Activated T-cell treated with anti-CD3 and anti-CD28 coated beads, Interleukin-2, amount 50 U/mL, for 72 hours (primary cell): ENCODE measurements at regions not wholly inside any gene's neighbourhood (a gene's known extent, or its start where the extent isn't known, plus 50 kb on each side); places are given as distances from the start of the nearest gene placed in this dataset.

Source experiments
- ATAC-seq, 2 donors: fragments of 150-1000 bp; cut with Tn5 transposase; replicated peaks in 1 of 2; 2 replicates each; pipeline ENCODE4 v1.10.0; 2021; ENCODE audit warnings: moderate library complexity in 2 of 2, mild to moderate bottlenecking in 1 of 2
- DNase-seq, 2 donors: peaks; one replicate each; pipeline ENCODE4 v3.0.0; 2021 to 2022; ENCODE audit warnings: mixed read lengths in 1 of 2
- H3K27ac Mint-ChIP-seq: one replicate; pipeline ENCODE4 v1.8.0; 2022; ENCODE audit warnings: mild to moderate bottlenecking, moderate library complexity, mixed read lengths
- H3K27me3 Mint-ChIP-seq: one replicate; pipeline ENCODE4 v1.8.0; 2022; ENCODE audit warnings: low read depth, mixed read lengths
- H3K36me3 Mint-ChIP-seq, 2 donors: one replicate each; pipeline ENCODE4 v1.8.0; 2022; ENCODE audit warnings: mixed read lengths in 2 of 2, mild to moderate bottlenecking in 1 of 2; ENCODE audit not compliant: insufficient read depth in 2 of 2
- H3K4me1 Mint-ChIP-seq: one replicate; pipeline ENCODE4 v1.8.0; 2022; ENCODE audit warnings: low read depth, mixed read lengths
- H3K4me3 Mint-ChIP-seq, 2 donors: one replicate each; pipeline ENCODE4 v1.8.0; 2022; ENCODE audit warnings: mild to moderate bottlenecking in 2 of 2, mixed read lengths in 2 of 2, moderate library complexity in 2 of 2
- H3K9me3 Mint-ChIP-seq, 2 donors: one replicate each; pipeline ENCODE4 v1.8.0; 2022; ENCODE audit warnings: mixed read lengths in 2 of 2

DNA sequence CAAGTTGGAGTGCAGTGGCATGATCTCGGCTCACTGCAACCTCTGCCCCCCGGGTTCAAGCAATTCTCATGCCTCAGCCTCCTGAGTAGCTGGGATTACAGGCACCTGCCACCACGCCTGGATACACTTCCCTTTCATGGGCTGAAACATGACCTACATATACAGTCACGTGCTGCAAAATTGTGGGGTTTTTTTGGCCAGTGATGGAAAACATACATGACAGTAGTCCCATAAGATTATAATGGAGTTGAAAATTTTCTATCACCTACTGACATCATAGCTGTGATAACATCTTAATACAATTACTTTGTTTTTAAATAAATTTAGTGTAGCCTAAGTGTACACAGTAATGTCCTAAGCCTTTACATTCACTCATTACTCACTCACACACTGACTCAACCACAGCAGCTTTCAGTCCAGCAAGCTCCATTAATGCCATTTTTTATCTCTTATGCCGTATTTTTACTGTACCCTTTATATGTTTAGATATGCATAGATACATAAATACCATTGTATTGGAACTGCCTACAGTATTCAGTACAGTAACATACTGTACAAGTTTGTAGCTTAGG is 79.9 kb upstream of the TMEM196 start:
- no peaks in the 10 kb centered on the region for H3K27me3 Mint-ChIP-seq
- no peaks in the 10 kb centered on the region for H3K36me3 Mint-ChIP-seq
- no peak overlapping the region for H3K4me3 Mint-ChIP-seq
- ATAC-seq (no peak), DNase-seq (no peak)
- no peak overlapping the region for H3K27ac Mint-ChIP-seq
- no peaks in the 10 kb centered on the region for H3K4me1 Mint-ChIP-seq
- H3K9me3 Mint-ChIP-seq: peaks cover 2 to 6% of the 10 kb centered on the region in 2 donors

DNA sequence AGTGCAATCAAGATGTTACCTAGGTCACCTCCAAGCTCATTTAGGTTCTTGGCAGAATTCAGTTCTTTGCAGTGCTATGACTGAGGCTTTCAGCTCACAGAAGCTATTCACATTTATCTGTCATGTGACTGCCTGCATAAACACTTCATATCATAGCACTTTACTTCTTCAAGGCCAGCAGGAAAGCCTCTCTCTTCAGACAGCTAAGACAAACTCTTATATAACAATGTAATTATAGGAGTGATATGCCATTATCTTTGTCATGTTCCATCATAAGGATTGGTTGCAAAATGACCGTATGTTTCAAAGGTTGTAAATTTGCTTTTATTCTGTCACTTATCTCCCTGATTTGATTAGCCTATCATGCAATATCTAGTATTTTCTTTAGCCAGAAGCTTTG is 78.8 kb upstream of the TMEM196 start:
- Mint-ChIP-seq H3K4me1 (no peaks in the 10 kb centered on the region), H3K9me3 (peaks cover 2 to 6% of the 10 kb centered on the region in 2 donors), H3K27me3 (no peaks in the 10 kb centered on the region), H3K36me3 (no peaks in the 10 kb centered on the region), H3K4me3 (no peak overlapping the region), H3K27ac (no peak overlapping the region)
- no peak for ATAC-seq
- no peak for DNase-seq

- H3K27me3 Mint-ChIP-seq: no peaks in the 10 kb centered on the region
- no peak overlapping the region for H3K4me3 Mint-ChIP-seq
- H3K4me1 Mint-ChIP-seq: no peaks in the 10 kb centered on the region
- ATAC-seq: no peak
- H3K27ac Mint-ChIP-seq: no peak overlapping the region
- DNase-seq: no peak
- H3K9me3 Mint-ChIP-seq: peaks cover 2 to 4% of the 10 kb centered on the region in 2 donors
- H3K36me3 Mint-ChIP-seq: no peaks in the 10 kb centered on the region
Observed at GRCh38 chr7:19851504-19851903, 78.1 kb upstream of the TMEM196 start.

DNA sequence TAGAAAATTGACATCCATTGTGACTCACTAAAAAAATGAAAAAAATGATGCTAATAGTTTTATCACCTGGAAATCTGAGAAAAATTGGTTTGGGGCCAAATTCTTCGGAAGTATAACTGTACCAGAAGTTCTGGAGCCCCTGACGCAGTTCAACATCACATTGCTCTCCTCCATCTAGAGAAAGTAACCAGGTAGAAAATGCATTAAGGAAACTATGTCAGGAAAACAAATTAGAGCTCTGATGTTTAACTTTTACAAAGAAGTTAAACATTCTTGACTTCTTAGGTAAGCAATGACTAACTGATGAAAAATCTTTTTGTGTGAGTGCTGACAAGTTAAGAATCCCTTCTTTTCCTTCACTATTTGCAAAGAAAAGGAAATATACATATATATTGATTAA is 61.1 kb upstream of the TMEM196 start:
- no peak overlapping the region for H3K4me3 Mint-ChIP-seq
- H3K9me3 Mint-ChIP-seq: peaks cover 4 to 5% of the 10 kb centered on the region in 2 donors
- DNase-seq: no peak
- no peaks in the 10 kb centered on the region for H3K36me3 Mint-ChIP-seq
- H3K27ac Mint-ChIP-seq: no peak overlapping the region
- no peaks in the 10 kb centered on the region for H3K4me1 Mint-ChIP-seq
- no peak for ATAC-seq
- no peaks in the 10 kb centered on the region for H3K27me3 Mint-ChIP-seq

DNA sequence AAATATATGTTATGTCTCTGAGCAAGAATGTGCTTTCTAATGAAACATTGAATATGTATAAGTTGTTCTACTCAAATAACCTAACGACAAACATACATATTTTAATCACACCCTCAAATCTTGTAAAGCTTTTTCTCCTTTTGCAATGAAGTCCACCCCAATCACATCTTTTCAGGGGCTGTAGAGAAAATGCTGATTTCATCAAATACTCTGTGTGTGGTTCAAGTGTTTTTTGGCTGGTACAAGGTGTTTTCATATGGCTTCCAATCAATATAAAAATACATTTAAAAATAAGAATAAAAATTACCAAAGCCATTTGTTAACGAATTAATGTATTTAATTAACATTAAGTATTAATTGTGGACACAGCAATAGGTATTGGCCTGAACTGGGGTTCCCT is 57.2 kb upstream of the TMEM196 start:
- Mint-ChIP-seq H3K9me3 (peaks cover 0 to 2% of the 10 kb centered on the region in 2 donors), H3K36me3 (no peaks in the 10 kb centered on the region), H3K4me1 (no peaks in the 10 kb centered on the region), H3K27ac (no peak overlapping the region), H3K27me3 (no peaks in the 10 kb centered on the region), H3K4me3 (no peak overlapping the region)
- ATAC-seq (no peak), DNase-seq (no peak)
